Kidney (tissue), 13 donors: ENCODE measurements at regions not wholly inside any gene's neighbourhood (a gene's known extent, or its start where the extent isn't known, plus 50 kb on each side); places are given as distances from the start of the nearest gene placed in this dataset.

Experiments used
- DNase-seq, 5 donors: peaks; one replicate each; pipeline ENCODE4 v3.0.0-alpha.2; 2013 to 2020
- FAIRE-seq: peaks from 2 replicates; lab custom pipeline; 2012; peaks lifted over from hg19 to GRCh38; lab: Jason Lieb, UNC
- H3K27ac ChIP-seq, 2 donors: one replicate each; pipeline ENCODE4 v1.7.0; 2013; ENCODE audit warnings: low read depth in 2 of 2, low read length in 2 of 2, inconsistent platforms in 1 of 2
- H3K27me3 ChIP-seq: one replicate; pipeline ENCODE4 v1.7.1; 2013; ENCODE audit warnings: low read length, inconsistent platforms; ENCODE audit not compliant: control insufficient read depth, insufficient read depth
- H3K36me3 ChIP-seq, 3 donors: one replicate each; pipeline versions ENCODE4 v1.7.0 to v1.7.1; 2013; ENCODE audit warnings: low read length in 3 of 3, control low read depth in 1 of 3, inconsistent platforms in 1 of 3; ENCODE audit not compliant: insufficient read depth in 3 of 3, control insufficient read depth in 2 of 3
- H3K4me1 ChIP-seq, 3 donors: one replicate each; pipeline versions ENCODE4 v1.7.0 to v1.7.1; 2013; ENCODE audit warnings: low read length in 3 of 3, inconsistent platforms in 1 of 3, low read depth in 1 of 3; ENCODE audit not compliant: control insufficient read depth in 2 of 3, insufficient read depth in 2 of 3
- H3K4me3 ChIP-seq, 3 donors: one replicate each; pipeline versions ENCODE4 v1.7.0 to v1.8.1; 2013; ENCODE audit warnings: low read length in 3 of 3, control low read depth in 1 of 3, inconsistent platforms in 1 of 3
- H3K9ac ChIP-seq, 3 donors: one replicate each; pipeline versions ENCODE4 v1.7.0 to v1.7.1; 2013; ENCODE audit warnings: low read length in 3 of 3, control low read depth in 1 of 3, inconsistent platforms in 1 of 3
- H3K9me3 ChIP-seq, 3 donors: one replicate each; pipeline versions ENCODE4 v1.7.0 to v1.7.1; 2013; ENCODE audit warnings: low read length in 3 of 3, control low read depth in 1 of 3, inconsistent platforms in 1 of 3; ENCODE audit not compliant: control insufficient read depth in 2 of 3, insufficient read depth in 1 of 3
- CTCF ChIP-seq: IDR thresholded peaks from 3 replicates; pipeline ENCODE4 v1.5.1; 2012; ENCODE audit warnings: mild to moderate bottlenecking, moderate library complexity, borderline replicate concordance; ENCODE audit not compliant: insufficient read depth; ENCODE audit errors: extremely low read depth
- intact Hi-C: fragments of 100-400 bp; cut with DNase I; formaldehyde crosslinking; loops from one replicate; pipeline ENCODE4 v1.11.1; 2022
- donor health status: control.
- donor health status: control.
- donor health status: control.
- donor health status: control.
- donor health status: control.
- donor health status: DM: yes; HTN: yes; CAD: no.
- donor health status: Normal renal cell carcinoma (clear cell type).

- Histone ChIP-seq H3K36me3 (no peaks in the 10 kb centered on the region), H3K9me3 (no peaks in the 10 kb centered on the region), H3K27ac (no peak overlapping the region), H3K27me3 (no peaks in the 10 kb centered on the region), H3K4me1 (no peaks in the 10 kb centered on the region), H3K9ac (no peak overlapping the region), H3K4me3 (no peak overlapping the region)
- FAIRE-seq = no peak
- intact Hi-C loops = no loop called here
- DNase-seq = no peak
- no peak for TF ChIP-seq CTCF
Observed at GRCh38 chr20:12276011-12276673, 358.4 kb downstream of the BTBD3 start.

GRCh38 chr20:12287575-12287974, 369.9 kb downstream of the BTBD3 start:
- no peak for TF ChIP-seq CTCF

GRCh38 chr20:12289465-12289864, 371.8 kb downstream of the BTBD3 start:
- H3K4me1 ChIP-seq = no peaks in the 10 kb centered on the region
- H3K36me3 ChIP-seq = no peaks in the 10 kb centered on the region
- no peaks in the 10 kb centered on the region for H3K27me3 ChIP-seq
- FAIRE-seq (no peak), DNase-seq (no peak)
- intact Hi-C loops = no loop called here
- no peaks in the 10 kb centered on the region for H3K9me3 ChIP-seq
- H3K27ac ChIP-seq = no peak overlapping the region
- H3K9ac ChIP-seq = no peak overlapping the region
- no peak overlapping the region for H3K4me3 ChIP-seq
- TF ChIP-seq CTCF = no peak

More at GRCh38 chr20:12287575-12287974, 369.9 kb downstream of the BTBD3 start:
- FAIRE-seq (no peak), DNase-seq (peak in 2 of 5 donors; percentile 34 to 44)
- no peak overlapping the region for H3K27ac ChIP-seq
- no peaks in the 10 kb centered on the region for H3K36me3 ChIP-seq
- no peak overlapping the region for H3K9ac ChIP-seq
- H3K9me3 ChIP-seq = no peaks in the 10 kb centered on the region
- H3K4me1 ChIP-seq = no peaks in the 10 kb centered on the region
- no peak overlapping the region for H3K4me3 ChIP-seq
- intact Hi-C loops = no loop called here
- no peaks in the 10 kb centered on the region for H3K27me3 ChIP-seq

GRCh38 chr20:12291386-12291785, 373.7 kb downstream of the BTBD3 start:
- Histone ChIP-seq H3K27me3 (no peaks in the 10 kb centered on the region), H3K36me3 (no peaks in the 10 kb centered on the region), H3K4me1 (no peaks in the 10 kb centered on the region), H3K9ac (no peak overlapping the region), H3K9me3 (no peaks in the 10 kb centered on the region), H3K27ac (no peak overlapping the region), H3K4me3 (no peak overlapping the region)
- DNase-seq (no peak), FAIRE-seq (no peak)
- intact Hi-C loops = no loop called here
- no peak for TF ChIP-seq CTCF
